ENCODE measurements at regions not wholly inside any gene's neighbourhood (a gene's known extent, or its start where the extent isn't known, plus 50 kb on each side); places are given as distances from the start of the nearest gene placed in this dataset.

DNA sequence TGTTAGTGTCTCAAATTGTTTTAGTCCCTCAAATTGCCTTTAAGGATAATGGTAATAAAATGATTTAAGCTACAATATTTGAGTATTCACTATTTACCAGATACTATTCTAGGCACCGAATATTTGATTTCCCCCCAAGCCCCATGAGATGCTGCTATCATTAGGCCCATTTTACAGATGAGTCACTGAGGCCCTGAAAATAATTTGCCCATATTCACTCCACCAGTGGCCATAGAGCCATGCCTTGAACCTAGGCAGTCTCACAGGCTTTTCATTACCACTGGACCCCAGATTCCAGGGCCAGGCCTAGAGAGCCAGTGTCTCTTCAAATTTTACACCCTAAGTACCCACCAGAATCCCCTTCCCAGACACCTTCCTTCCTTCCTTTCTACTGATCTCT lies 133.7 kb downstream of the LINC00237 start:
- TF ChIP-seq, protein P1, sequence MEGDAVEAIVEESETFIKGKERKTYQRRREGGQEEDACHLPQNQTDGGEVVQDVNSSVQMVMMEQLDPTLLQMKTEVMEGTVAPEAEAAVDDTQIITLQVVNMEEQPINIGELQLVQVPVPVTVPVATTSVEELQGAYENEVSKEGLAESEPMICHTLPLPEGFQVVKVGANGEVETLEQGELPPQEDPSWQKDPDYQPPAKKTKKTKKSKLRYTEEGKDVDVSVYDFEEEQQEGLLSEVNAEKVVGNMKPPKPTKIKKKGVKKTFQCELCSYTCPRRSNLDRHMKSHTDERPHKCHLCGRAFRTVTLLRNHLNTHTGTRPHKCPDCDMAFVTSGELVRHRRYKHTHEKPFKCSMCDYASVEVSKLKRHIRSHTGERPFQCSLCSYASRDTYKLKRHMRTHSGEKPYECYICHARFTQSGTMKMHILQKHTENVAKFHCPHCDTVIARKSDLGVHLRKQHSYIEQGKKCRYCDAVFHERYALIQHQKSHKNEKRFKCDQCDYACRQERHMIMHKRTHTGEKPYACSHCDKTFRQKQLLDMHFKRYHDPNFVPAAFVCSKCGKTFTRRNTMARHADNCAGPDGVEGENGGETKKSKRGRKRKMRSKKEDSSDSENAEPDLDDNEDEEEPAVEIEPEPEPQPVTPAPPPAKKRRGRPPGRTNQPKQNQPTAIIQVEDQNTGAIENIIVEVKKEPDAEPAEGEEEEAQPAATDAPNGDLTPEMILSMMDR (IDR thresholded peaks at IDR 0.05; ENCODE audit: unreplicated experiment), result no peak
- no peak for DNase-seq (ENCODE audit: unreplicated experiment)
- Mint-ChIP-seq H3K27me3 (ENCODE audit: insufficient read depth, unreplicated experiment) (peaks cover 64% of the 10 kb centered on the region), H3K4me1 (ENCODE audit: insufficient read depth, unreplicated experiment) (no peaks in the 10 kb centered on the region), H3K4me3 (ENCODE audit: unreplicated experiment) (no peak overlapping the region), H3K27ac (ENCODE audit: low read depth, unreplicated experiment) (no peak overlapping the region), H3K36me3 (ENCODE audit: insufficient read depth, unreplicated experiment) (no peaks in the 10 kb centered on the region), H3K9me3 (ENCODE audit: unreplicated experiment) (peaks cover 9% of the 10 kb centered on the region)
- BruUV-seq (replicated peaks), result no TSS peak
- CTCF ChIA-PET, result interaction anchor here (1.0 kb wide), 1 partner anchor 12 kb away, joined by 3 read pairs; no protein-coding TSS in a partner anchor
- intact Hi-C loops (cut with micrococcal nuclease), result no loop called here
- POLR2A ChIA-PET, result no interaction called here

DNA sequence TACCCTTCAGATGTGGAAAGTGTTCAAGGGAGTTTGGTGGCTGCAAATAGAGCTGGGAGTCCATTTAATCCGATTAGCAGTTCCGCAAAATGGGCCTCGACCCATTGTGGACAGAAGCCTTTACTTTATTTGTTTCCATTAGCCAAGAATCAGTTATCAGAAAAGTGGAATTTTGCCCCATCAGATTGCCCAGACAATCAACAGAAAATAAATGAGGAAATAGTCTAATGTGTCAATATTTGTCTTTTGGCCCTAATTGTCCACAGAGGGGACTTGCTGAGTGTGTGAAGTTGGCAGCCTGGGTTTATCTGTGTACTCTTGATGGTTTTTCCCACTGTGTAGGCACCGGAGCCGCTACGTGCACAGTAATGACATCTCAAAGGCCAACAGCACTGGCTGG lies 134.3 kb downstream of the LINC00237 start:
- peaks cover 9% of the 10 kb centered on the region for H3K9me3 Mint-ChIP-seq (ENCODE audit: unreplicated experiment)
- H3K36me3 Mint-ChIP-seq (ENCODE audit: insufficient read depth, unreplicated experiment), result no peaks in the 10 kb centered on the region
- POLR2A ChIA-PET, result no interaction called here
- no peak for DNase-seq (ENCODE audit: unreplicated experiment)
- H3K4me1 Mint-ChIP-seq (ENCODE audit: insufficient read depth, unreplicated experiment), result no peaks in the 10 kb centered on the region
- CTCF ChIA-PET, result interaction anchor here (1.1 kb wide), 1 partner anchor 15 kb away, joined by 3 read pairs; no protein-coding TSS in a partner anchor
- H3K27me3 Mint-ChIP-seq (ENCODE audit: insufficient read depth, unreplicated experiment), result peaks cover 71% of the 10 kb centered on the region
- BruUV-seq (replicated peaks), result no TSS peak
- H3K4me3 Mint-ChIP-seq (ENCODE audit: unreplicated experiment), result no peak overlapping the region
- TF ChIP-seq, protein P1 (IDR thresholded peaks at IDR 0.05; ENCODE audit: unreplicated experiment), result no peak
- intact Hi-C loops (cut with micrococcal nuclease), result no loop called here
- no peak overlapping the region for H3K27ac Mint-ChIP-seq (ENCODE audit: low read depth, unreplicated experiment)

DNA sequence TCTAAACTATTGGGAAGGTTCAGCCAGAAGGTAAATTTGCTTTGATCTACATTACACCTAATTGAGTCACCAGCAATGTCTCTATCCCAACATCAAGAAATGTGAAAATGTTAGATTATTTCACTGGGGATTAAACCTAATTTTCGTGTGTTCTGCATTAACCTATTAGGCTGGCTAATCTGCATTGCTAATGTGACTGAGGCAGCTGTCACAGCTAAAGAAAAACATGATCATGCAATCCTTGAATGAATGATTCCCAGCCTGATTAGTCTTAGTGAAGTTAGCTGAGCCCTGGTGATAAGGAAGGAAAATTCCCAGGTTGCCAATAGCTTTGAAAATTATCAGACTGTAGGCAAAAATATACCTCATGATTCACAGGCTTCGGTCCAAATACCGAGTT lies 135.3 kb downstream of the LINC00237 start:
- peaks cover 9% of the 10 kb centered on the region for H3K9me3 Mint-ChIP-seq (ENCODE audit: unreplicated experiment)
- no TSS peak for BruUV-seq (replicated peaks)
- TF ChIP-seq, protein P1 (IDR thresholded peaks at IDR 0.05; ENCODE audit: unreplicated experiment), result no peak
- POLR2A ChIA-PET, result no interaction called here
- intact Hi-C loops (cut with micrococcal nuclease), result no loop called here
- no peak overlapping the region for H3K27ac Mint-ChIP-seq (ENCODE audit: low read depth, unreplicated experiment)
- no peak for DNase-seq (ENCODE audit: unreplicated experiment)
- no peaks in the 10 kb centered on the region for H3K36me3 Mint-ChIP-seq (ENCODE audit: insufficient read depth, unreplicated experiment)
- no peak overlapping the region for H3K4me3 Mint-ChIP-seq (ENCODE audit: unreplicated experiment)
- no peaks in the 10 kb centered on the region for H3K4me1 Mint-ChIP-seq (ENCODE audit: insufficient read depth, unreplicated experiment)
- peaks cover 79% of the 10 kb centered on the region for H3K27me3 Mint-ChIP-seq (ENCODE audit: insufficient read depth, unreplicated experiment)
- CTCF ChIA-PET, result interaction anchor here (1.1 kb wide), 1 partner anchor 16 kb away, joined by 3 read pairs; no protein-coding TSS in a partner anchor

DNA sequence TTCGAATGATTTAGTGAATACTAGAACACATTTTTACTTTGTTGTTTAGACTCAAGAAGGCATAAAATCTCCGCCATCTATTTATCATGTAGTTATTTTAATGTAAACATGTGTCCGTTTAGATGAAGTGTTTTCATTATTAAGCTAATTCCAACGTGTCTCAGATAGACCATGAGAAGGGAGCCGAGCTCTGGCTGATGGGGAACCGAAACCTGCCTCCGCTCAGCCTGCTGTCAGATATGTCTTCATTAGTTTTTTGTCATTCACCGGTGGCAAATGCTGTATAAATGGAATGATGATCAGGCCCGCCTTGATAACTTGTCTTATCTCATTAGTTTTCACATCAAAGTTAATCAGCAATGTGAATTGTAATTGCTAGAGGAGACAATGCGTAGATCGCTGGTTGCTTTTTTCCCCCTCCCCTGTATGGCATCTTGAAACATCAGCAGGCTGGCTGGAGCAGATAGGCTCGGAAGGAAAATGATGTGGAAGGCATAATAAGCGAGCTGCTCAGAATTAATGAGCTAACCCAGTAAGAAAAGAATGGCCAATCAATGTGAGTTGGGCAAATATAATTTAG lies 136.4 kb downstream of the LINC00237 start:
- BruUV-seq (replicated peaks), result no TSS peak
- POLR2A ChIA-PET, result no interaction called here
- intact Hi-C loops (cut with micrococcal nuclease), result no loop called here

More for the DNA sequence above, 136.4 kb downstream of the LINC00237 start:
- CTCF ChIA-PET, result interaction anchor here (0.7 to 1.3 kb wide), 2 partner anchors 17 to 77 kb away, joined by 3 to 4 read pairs; no protein-coding TSS in a partner anchor
- no peak for DNase-seq (ENCODE audit: unreplicated experiment)
- Mint-ChIP-seq H3K9me3 (ENCODE audit: unreplicated experiment) (peaks cover 9% of the 10 kb centered on the region), H3K36me3 (ENCODE audit: insufficient read depth, unreplicated experiment) (no peaks in the 10 kb centered on the region), H3K27me3 (ENCODE audit: insufficient read depth, unreplicated experiment) (peaks cover 77% of the 10 kb centered on the region), H3K27ac (ENCODE audit: low read depth, unreplicated experiment) (no peak overlapping the region), H3K4me1 (ENCODE audit: insufficient read depth, unreplicated experiment) (no peaks in the 10 kb centered on the region), H3K4me3 (ENCODE audit: unreplicated experiment) (no peak overlapping the region)
- TF ChIP-seq, protein P1 (IDR thresholded peaks at IDR 0.05; ENCODE audit: unreplicated experiment), result no peak
